ENCODE measurements at regions not wholly inside any gene's neighbourhood (a gene's known extent, or its start where the extent isn't known, plus 50 kb on each side); places are given as distances from the start of the nearest gene placed in this dataset.

- 47% methylated on average over 2 of the region's 2 CpGs for WGBS (ENCODE audit: missing lambda C conversion rate)
- Histone ChIP-seq H3K4me1 (peaks cover 7% of the 10 kb centered on the region; the same call in 1 of the 3 replicates), H3K27ac (no peak overlapping the region), H3K4me3 (no peak overlapping the region), H3K9me3 (no peaks in the 10 kb centered on the region), H3K4me2 (no peak overlapping the region)
- CTCF ChIA-PET: interaction anchor here (0.6 to 1.8 kb wide), 2 partner anchors 12 kb away, joined by 3 to 5 read pairs; no protein-coding TSS in a partner anchor
- TF ChIP-seq HOXB5 (CRISPR knock-in tag; IDR thresholded peaks at IDR 0.05) (no peak), GATA3 (IDR thresholded peaks at IDR 0.05; ENCODE audit: borderline replicate concordance) (no peak), JUN (IDR thresholded peaks at IDR 0.05) (no peak), RAD21 (conservative IDR thresholded peaks at IDR 0.05 in 1 of 2, IDR thresholded peaks at IDR 0.05 in 1 of 2) (no peak), MYC (IDR thresholded peaks at IDR 0.05; ENCODE audit: borderline replicate concordance, low read length) (no peak), RNF2 (IDR thresholded peaks at IDR 0.05; ENCODE audit: borderline replicate concordance, low read depth) (no peak), BHLHE40 (IDR thresholded peaks at IDR 0.05; ENCODE audit: low read depth, low read length) (no peak), CHD4 (IDR thresholded peaks at IDR 0.05; ENCODE audit: borderline replicate concordance) (no peak), ZNF302 (CRISPR knock-in tag; IDR thresholded peaks at IDR 0.05) (no peak), EP300 (IDR thresholded peaks at IDR 0.05) (no peak), CTCF (IDR thresholded peaks at IDR 0.05) (no peak), SMC3 (IDR thresholded peaks at IDR 0.05) (no peak), PBX3 (IDR thresholded peaks at IDR 0.05) (no peak), CEBPB (IDR thresholded peaks at IDR 0.05) (no peak), HDAC2 (IDR thresholded peaks at IDR 0.05) (no peak), NR3C1 (IDR thresholded peaks at IDR 0.05) (no peak), PHF8 (IDR thresholded peaks at IDR 0.05; ENCODE audit: borderline replicate concordance, low read depth) (no peak), NFE2L2 (conservative IDR thresholded peaks at IDR 0.05; ENCODE audit: low read length) (no peak)
- ATAC-seq (no peak), FAIRE-seq (no peak), DNase-seq (ENCODE audit: low read depth in 1 of 2, low spot score in 1 of 2) (no peak)
- POLR2A ChIA-PET: no interaction called here
Observed at GRCh38 chr7:28290496-28290895, 109.9 kb upstream of the JAZF1 start.

- FAIRE-seq (no peak), DNase-seq (ENCODE audit: low read depth in 1 of 2, low spot score in 1 of 2) (no peak), ATAC-seq (no peak)
- 40% methylated on average over 4 of the region's 4 CpGs for WGBS (ENCODE audit: missing lambda C conversion rate)
- Histone ChIP-seq H3K4me3 (no peak overlapping the region), H3K27ac (no peak overlapping the region), H3K9me3 (no peaks in the 10 kb centered on the region), H3K4me2 (no peak overlapping the region), H3K4me1 (peaks cover 7% of the 10 kb centered on the region; the same call in 1 of the 3 replicates)
- TF ChIP-seq POLR2AphosphoS2 (conservative IDR thresholded peaks at IDR 0.05; ENCODE audit: low read length) (no peak), BHLHE40 (IDR thresholded peaks at IDR 0.05; ENCODE audit: low read depth, low read length) (no peak), SREBF2 (IDR thresholded peaks at IDR 0.05) (no peak), HES2 (IDR thresholded peaks at IDR 0.05) (no peak), NPAS2 (CRISPR knock-in tag; IDR thresholded peaks at IDR 0.05; ENCODE audit: borderline replicate concordance) (no peak), ZSCAN20 (CRISPR knock-in tag; IDR thresholded peaks at IDR 0.05) (no peak), RNF2 (IDR thresholded peaks at IDR 0.05; ENCODE audit: borderline replicate concordance, low read depth) (no peak), KDM5A (IDR thresholded peaks at IDR 0.05) (no peak), ZFP36 (IDR thresholded peaks at IDR 0.05; ENCODE audit: borderline replicate concordance, partially characterized antibody) (no peak), CTCF (IDR thresholded peaks at IDR 0.05) (no peak), CEBPB (IDR thresholded peaks at IDR 0.05) (no peak), MAX (IDR thresholded peaks at IDR 0.05) (no peak), RAD21 (conservative IDR thresholded peaks at IDR 0.05 in 1 of 2, IDR thresholded peaks at IDR 0.05 in 1 of 2) (no peak), MAFK (IDR thresholded peaks at IDR 0.05; ENCODE audit: partially characterized antibody) (no peak), RARB (CRISPR knock-in tag; IDR thresholded peaks at IDR 0.05) (no peak), JUNB (IDR thresholded peaks at IDR 0.05) (no peak), RFX5 (IDR thresholded peaks at IDR 0.05) (no peak), HOXB13 (CRISPR knock-in tag; IDR thresholded peaks at IDR 0.05; ENCODE audit: low read depth) (no peak), HEYL (CRISPR knock-in tag; IDR thresholded peaks at IDR 0.05) (no peak), ATOH8 (CRISPR knock-in tag; IDR thresholded peaks at IDR 0.05; ENCODE audit: low read depth) (no peak)
- CTCF ChIA-PET: interaction anchor here (0.8 to 1.8 kb wide), 2 partner anchors 11 to 109 kb away, joined by 3 to 5 read pairs; no protein-coding TSS in a partner anchor
- POLR2A ChIA-PET: no interaction called here
Observed at GRCh38 chr7:28291559-28291958, 111.0 kb upstream of the JAZF1 start.

All from A549 (cell line).